HCT116 (cell line): ENCODE measurements at regions not wholly inside any gene's neighbourhood (a gene's known extent, or its start where the extent isn't known, plus 50 kb on each side); places are given as distances from the start of the nearest gene placed in this dataset.

Experiments
- ATAC-seq: fragments of 200-7000 bp; cut with Tn5 transposase; 2 replicates; pipeline ENCODE4 v1.9.1; 2020; ENCODE audit warnings: mild to moderate bottlenecking, moderate library complexity
- BruUV-seq: library from RNA; stranded (reverse); fragments of 400-500 nt; replicated peaks from 2 replicates; lab custom pipeline; 2021; lab: Mats Ljungman, UMichigan
- CTCF ChIA-PET: fragments of 300-600 bp; sonication (Branson Sonifier 250); formaldehyde crosslinking; loops from one replicate; lab custom pipeline; 2021; ENCODE audit warnings: antibody characterized with exemption; lab: Charles Lee
- POLR2A ChIA-PET: fragments of 300-600, 350-600 bp; sonication (Branson Sonifier 250); formaldehyde crosslinking; loops from one replicate; lab custom pipeline; 2021; ENCODE audit warnings: antibody characterized with exemption; lab: Charles Lee
- RAD21 ChIA-PET, 2 experiments: fragments of 300-600 bp; sonication (Branson Sonifier 250); formaldehyde crosslinking; loops; one replicate each; lab custom pipeline; 2023; ENCODE audit warnings: low total read pairs in 2 of 2; ENCODE audit not compliant: uncharacterized antibody in 2 of 2, unreplicated experiment in 2 of 2, low non-redundant PET in 1 of 2; lab: Charles Lee
- DNase-seq: peaks from one replicate; pipeline ENCODE4 v3.0.0-alpha.2; 2010; ENCODE audit warnings: low read depth, low spot score
- H2AFZ ChIP-seq: fragments of 200-600 bp; shearing (Covaris generic), sonication (generic); 2 replicates; pipeline ENCODE4 v1.6.1; 2017; ENCODE audit warnings: low read depth, mixed run types, mixed read lengths, antibody characterized with exemption, low read length; ENCODE audit not compliant: poor library complexity, severe bottlenecking
- H3K27ac ChIP-seq: 2 replicates; pipeline ENCODE4 v1.5.1; 2012; ENCODE audit warnings: low read depth, low read length
- H3K27me3 ChIP-seq: fragments of 200-600 bp; sonication (generic); 2 replicates; pipeline ENCODE4 v1.6.1; 2016; ENCODE audit warnings: mixed run types, low read length, mixed read lengths; ENCODE audit not compliant: insufficient read depth
- H3K36me3 ChIP-seq, 2 experiments: fragments of 200-500 bp in 1 of 2; fragments of 200-600 bp in 1 of 2; sonication (Bioruptor generic) in 1 of 2; sonication (generic) in 1 of 2; 2 replicates each; pipeline versions ENCODE4 v1.5.1 to v1.6.1; 2014 to 2016; ENCODE audit warnings: low read length in 2 of 2, inconsistent platforms in 1 of 2, mixed read lengths in 1 of 2, mixed run types in 1 of 2; ENCODE audit not compliant: insufficient read depth in 2 of 2, control insufficient read depth in 1 of 2
- H3K4me1 ChIP-seq, 2 experiments: fragments of 200-600 bp in 1 of 2; sonication (generic) in 1 of 2; 2 replicates each; pipeline versions ENCODE4 v1.5.1 to v1.6.1; 2012 to 2017; ENCODE audit warnings: low read length in 2 of 2, inconsistent platforms in 1 of 2, mild to moderate bottlenecking in 1 of 2, mixed read lengths in 1 of 2, mixed run types in 1 of 2, moderate library complexity in 1 of 2; ENCODE audit not compliant: insufficient read depth in 2 of 2, control insufficient read depth in 1 of 2
- H3K4me2 ChIP-seq: fragments of 200-600 bp; sonication (generic); 2 replicates; pipeline ENCODE4 v1.6.1; 2017; ENCODE audit warnings: mixed run types, low read length, mixed read lengths
- H3K4me3 ChIP-seq, 2 experiments: fragments of 200-600 bp in 1 of 2; sonication (generic) in 1 of 2; replicated peaks in 1 of 2; 2 replicates each; pipeline ENCODE4 v1.5.1; 2011 to 2016; ENCODE audit warnings: low read length in 2 of 2, control low read depth in 1 of 2, low read depth in 1 of 2, mild to moderate bottlenecking in 1 of 2, mixed read lengths in 1 of 2, mixed run types in 1 of 2
- H3K79me2 ChIP-seq: fragments of 200-600 bp; sonication (generic); 2 replicates; pipeline ENCODE4 v1.6.1; 2017; ENCODE audit warnings: mild to moderate bottlenecking, mixed run types, low read length, moderate library complexity, mixed read lengths; ENCODE audit not compliant: insufficient read depth
- H3K9ac ChIP-seq: fragments of 200-600 bp; sonication (generic); 2 replicates; pipeline ENCODE4 v1.6.1; 2016; ENCODE audit warnings: low read length, mixed read lengths
- H3K9me2 ChIP-seq: fragments of 200-600 bp; sonication (generic), shearing (Covaris generic); 2 replicates; pipeline ENCODE4 v1.6.1; 2017; ENCODE audit warnings: mixed run types, mild to moderate bottlenecking, moderate library complexity; ENCODE audit not compliant: insufficient read depth
- H3K9me3 ChIP-seq, 2 experiments: fragments of 200-500 bp in 1 of 2; fragments of 200-600 bp in 1 of 2; sonication (Bioruptor generic) in 1 of 2; sonication (generic) in 1 of 2; 2 replicates each; pipeline ENCODE4 v1.6.1; 2014 to 2017; ENCODE audit warnings: low read length in 2 of 2, mixed read lengths in 2 of 2, inconsistent platforms in 1 of 2, low read depth in 1 of 2, mild to moderate bottlenecking in 1 of 2, mixed run types in 1 of 2, moderate library complexity in 1 of 2; ENCODE audit not compliant: control insufficient read depth in 1 of 2, insufficient read depth in 1 of 2
- H4K20me1 ChIP-seq: fragments of 200-600 bp; sonication (generic), shearing (Covaris generic); 2 replicates; pipeline ENCODE4 v1.6.1; 2017; ENCODE audit warnings: mixed run types, mild to moderate bottlenecking, moderate library complexity; ENCODE audit not compliant: insufficient read depth
- ATF3 ChIP-seq: IDR thresholded peaks from 2 replicates; pipeline ENCODE4 v1.6.1; 2012
- CBX3 ChIP-seq: IDR thresholded peaks from 2 replicates; pipeline ENCODE4 v1.6.1; 2012; ENCODE audit warnings: low read depth
- CTCF ChIP-seq, 3 experiments: fragments of 200-600 bp in 1 of 3; sonication (generic) in 1 of 3; IDR thresholded peaks in 2 of 3; conservative IDR thresholded peaks in 1 of 3; 2 replicates each; pipeline ENCODE4 v1.5.1; 2012 to 2017; ENCODE audit warnings: low read depth in 2 of 3, low read length in 2 of 3, antibody characterized with exemption in 1 of 3, borderline replicate concordance in 1 of 3, control low read depth in 1 of 3, mild to moderate bottlenecking in 1 of 3, mixed read lengths in 1 of 3, mixed run types in 1 of 3, moderate library complexity in 1 of 3; ENCODE audit not compliant: insufficient read depth in 1 of 3
- EGR1 ChIP-seq: IDR thresholded peaks from 2 replicates; pipeline ENCODE4 v1.6.1; 2012; ENCODE audit warnings: low read depth
- ELF1 ChIP-seq: IDR thresholded peaks from 2 replicates; pipeline ENCODE4 v1.6.1; 2012; ENCODE audit warnings: low read depth, borderline replicate concordance
- FOSL1 ChIP-seq: IDR thresholded peaks from 2 replicates; pipeline ENCODE4 v1.6.1; 2012; ENCODE audit warnings: low read depth
- JUND ChIP-seq: IDR thresholded peaks from 2 replicates; pipeline ENCODE4 v1.6.1; 2012
- MAX ChIP-seq: IDR thresholded peaks from 2 replicates; pipeline ENCODE4 v1.6.1; 2012
- POLR2A ChIP-seq: IDR thresholded peaks from 2 replicates; pipeline ENCODE4 v1.7.0; 2011; ENCODE audit warnings: borderline replicate concordance; ENCODE audit not compliant: insufficient read depth, insufficient read length; ENCODE audit errors: extremely low read depth
- POLR2AphosphoS5 ChIP-seq: IDR thresholded peaks from 2 replicates; pipeline ENCODE4 v1.6.1; 2011; ENCODE audit warnings: mild to moderate bottlenecking, low read depth, low read length, moderate library complexity
- REST ChIP-seq: IDR thresholded peaks from 2 replicates; pipeline ENCODE4 v1.6.1; 2012; ENCODE audit warnings: low read depth
- SRF ChIP-seq: IDR thresholded peaks from 2 replicates; pipeline ENCODE4 v1.6.1; 2012; ENCODE audit warnings: low read depth
- TCF7L2 ChIP-seq: IDR thresholded peaks from 2 replicates; pipeline ENCODE4 v1.7.0; 2011; ENCODE audit warnings: borderline replicate concordance, inconsistent platforms; ENCODE audit not compliant: insufficient read depth, insufficient read length; ENCODE audit errors: extremely low read depth
- ZBTB33 ChIP-seq: IDR thresholded peaks from 2 replicates; pipeline ENCODE4 v1.6.1; 2011; ENCODE audit warnings: mild to moderate bottlenecking, low read length, moderate library complexity; ENCODE audit not compliant: insufficient replicate concordance; ENCODE audit errors: extremely low read depth
- intact Hi-C: fragments of 100-400 bp; cut with micrococcal nuclease; formaldehyde crosslinking; loops from 2 replicates; pipeline ENCODE4 v1.10.0; 2022

GRCh38 chr20:60573003-60573680 lies 614.9 kb downstream of the CDH26 start:
- Histone ChIP-seq H3K4me2 (no peak overlapping the region), H2AFZ (no peak overlapping the region), H3K4me3 (no peak overlapping the region), H3K36me3 (no peaks in the 10 kb centered on the region)
- CTCF ChIA-PET, result no interaction called here
- TF ChIP-seq SRF, result no peak
- no peak for TF ChIP-seq POLR2A
- TF ChIP-seq CTCF (IDR thresholded peaks at IDR 0.05 in 2 of 3, conservative IDR thresholded peaks at IDR 0.05 in 1 of 3; ENCODE audit: borderline replicate concordance in 1 of 3, insufficient read depth in 1 of 3, low read depth in 2 of 3, low read length in 2 of 3), result no peak
- TF ChIP-seq ZBTB33, result no peak
- no peak for TF ChIP-seq POLR2AphosphoS5
- no peak for TF ChIP-seq EGR1
- TF ChIP-seq MAX, result no peak
- no peak for TF ChIP-seq CBX3
- no peak for TF ChIP-seq ELF1
- no peak for TF ChIP-seq FOSL1
- no peak for TF ChIP-seq ATF3
- TF ChIP-seq REST, result no peak
- no peak for TF ChIP-seq JUND
- TF ChIP-seq TCF7L2, result no peak
- TF ChIP-seq, all 23 proteins: peak for 0
- H3K4me1 ChIP-seq, result no peaks in the 10 kb centered on the region
- no peaks in the 10 kb centered on the region for H4K20me1 ChIP-seq
- no peak overlapping the region for H3K9ac ChIP-seq
- H3K79me2 ChIP-seq, result no peaks in the 10 kb centered on the region
- DNase-seq (no peak), ATAC-seq (no peak)
- peaks cover 14 to 16% of the 10 kb centered on the region in 2 experiments; a peak in 2 of 4 replicates for H3K9me3 ChIP-seq
- H3K27ac ChIP-seq, result no peak overlapping the region
- ChIA-PET RAD21 (no interaction called here), POLR2A (no interaction called here)
- no peaks in the 10 kb centered on the region for H3K27me3 ChIP-seq
- H3K9me2 ChIP-seq, result no peaks in the 10 kb centered on the region
- intact Hi-C loops, result no loop called here
- BruUV-seq, result no TSS peak
